H9 (cell line): ENCODE measurements at regions not wholly inside any gene's neighbourhood (a gene's known extent, or its start where the extent isn't known, plus 50 kb on each side); places are given as distances from the start of the nearest gene placed in this dataset.

Source experiments
- DNase-seq: peaks from one replicate; pipeline ENCODE4 v3.0.0-alpha.2; 2017
- H2AFZ ChIP-seq: one replicate; pipeline ENCODE4 v1.6.1; 2013; ENCODE audit warnings: mild to moderate bottlenecking, low read length, control low read depth, moderate library complexity
- H2AK5ac ChIP-seq: 2 replicates; pipeline ENCODE4 v1.6.1; 2013; ENCODE audit warnings: low read length, control low read depth, mixed read lengths; ENCODE audit not compliant: insufficient read length
- H2BK120ac ChIP-seq: one replicate; pipeline ENCODE4 v1.6.1; 2013; ENCODE audit warnings: low read depth, mild to moderate bottlenecking, low read length, control low read depth, inconsistent platforms; ENCODE audit not compliant: poor library complexity, severe bottlenecking
- H2BK12ac ChIP-seq: 2 replicates; pipeline ENCODE4 v1.6.1; 2013; ENCODE audit warnings: low read length, control low read depth, mixed read lengths, low read depth; ENCODE audit not compliant: insufficient read length
- H2BK15ac ChIP-seq: 2 replicates; pipeline ENCODE4 v1.6.1; 2013; ENCODE audit warnings: low read depth, low read length, control low read depth
- H2BK20ac ChIP-seq: one replicate; pipeline ENCODE4 v1.6.1; 2013; ENCODE audit warnings: low read depth, mild to moderate bottlenecking, low read length, control low read depth, inconsistent platforms; ENCODE audit not compliant: poor library complexity, severe bottlenecking
- H2BK5ac ChIP-seq: 2 replicates; pipeline ENCODE4 v1.6.1; 2013; ENCODE audit warnings: low read length, control low read depth, mixed read lengths; ENCODE audit not compliant: insufficient read length
- H3K14ac ChIP-seq: 2 replicates; pipeline ENCODE4 v1.6.1; 2013; ENCODE audit warnings: low read length, control low read depth; ENCODE audit not compliant: insufficient read depth
- H3K18ac ChIP-seq: 2 replicates; pipeline ENCODE4 v1.6.1; 2013; ENCODE audit warnings: low read depth, mild to moderate bottlenecking, mixed read lengths, low read length, control low read depth; ENCODE audit not compliant: insufficient read length
- H3K23ac ChIP-seq: 2 replicates; pipeline ENCODE4 v1.6.1; 2013; ENCODE audit warnings: low read length, control low read depth, mixed read lengths, low read depth; ENCODE audit not compliant: insufficient read length
- H3K23me2 ChIP-seq: 2 replicates; pipeline ENCODE4 v1.6.1; 2013; ENCODE audit warnings: low read depth, mild to moderate bottlenecking, mixed read lengths, low read length, control low read depth; ENCODE audit not compliant: insufficient read length, poor library complexity, severe bottlenecking
- H3K27ac ChIP-seq: 2 replicates; pipeline ENCODE4 v1.5.1; 2013; ENCODE audit warnings: low read length, control low read depth, mixed read lengths, low read depth; ENCODE audit not compliant: insufficient read length
- H3K27me3 ChIP-seq: 2 replicates; pipeline ENCODE4 v1.6.1; 2013; ENCODE audit warnings: low read length, control low read depth, inconsistent platforms; ENCODE audit not compliant: insufficient read depth
- H3K4ac ChIP-seq: 2 replicates; pipeline ENCODE4 v1.6.1; 2013; ENCODE audit warnings: low read depth, mild to moderate bottlenecking, control low read depth, inconsistent platforms, low read length, moderate library complexity
- H3K4me1 ChIP-seq: 2 replicates; pipeline ENCODE4 v1.6.1; 2013; ENCODE audit warnings: low read length, control low read depth, inconsistent platforms; ENCODE audit not compliant: insufficient read depth
- H3K4me2 ChIP-seq: 2 replicates; pipeline ENCODE4 v1.6.1; 2013; ENCODE audit warnings: low read length, control low read depth, mixed read lengths; ENCODE audit not compliant: insufficient read length, insufficient read depth
- H3K56ac ChIP-seq: 2 replicates; pipeline ENCODE4 v1.6.1; 2013; ENCODE audit warnings: low read depth, mild to moderate bottlenecking, mixed read lengths, low read length, control low read depth; ENCODE audit not compliant: insufficient read length
- H3K79me1 ChIP-seq: 2 replicates; pipeline ENCODE4 v1.6.1; 2013; ENCODE audit warnings: low read depth, mild to moderate bottlenecking, moderate library complexity, low read length, control low read depth, inconsistent platforms; ENCODE audit not compliant: insufficient read depth, poor library complexity, severe bottlenecking
- H3K79me2 ChIP-seq: 2 replicates; pipeline ENCODE4 v1.6.1; 2013; ENCODE audit warnings: low read length, control low read depth, inconsistent platforms; ENCODE audit not compliant: insufficient read depth
- H3K9ac ChIP-seq: 2 replicates; pipeline ENCODE4 v1.6.1; 2013; ENCODE audit warnings: low read length, control low read depth, mixed read lengths; ENCODE audit not compliant: insufficient read length; ENCODE audit errors: extremely low read depth
- H3K9me3 ChIP-seq: one replicate; pipeline ENCODE4 v1.6.1; 2013; ENCODE audit warnings: low read depth, low read length, inconsistent platforms; ENCODE audit not compliant: control insufficient read depth
- H3T11ph ChIP-seq: one replicate; pipeline ENCODE4 v1.6.1; 2013; ENCODE audit warnings: mild to moderate bottlenecking, low read length, control low read depth, inconsistent platforms
- H4K20me1 ChIP-seq: one replicate; pipeline ENCODE4 v1.6.1; 2013; ENCODE audit not compliant: control insufficient read depth, insufficient read length, insufficient read depth
- H4K5ac ChIP-seq: 2 replicates; pipeline ENCODE4 v1.6.1; 2013; ENCODE audit warnings: low read depth, mild to moderate bottlenecking, mixed read lengths, low read length, control low read depth; ENCODE audit not compliant: insufficient read length
- H4K8ac ChIP-seq: replicated peaks from 2 replicates; pipeline ENCODE4 v1.6.1; 2013; ENCODE audit warnings: low read length, control low read depth, mixed read lengths, low read depth; ENCODE audit not compliant: insufficient read length
- H4K91ac ChIP-seq: 2 replicates; pipeline ENCODE4 v1.6.1; 2013; ENCODE audit warnings: low read depth, mild to moderate bottlenecking, moderate library complexity, mixed read lengths, low read length, control low read depth; ENCODE audit not compliant: insufficient read length
- H3K27ac Mint-ChIP-seq, 3 experiments: 2 replicates in 2 of 3; 3 replicates in 1 of 3; pipeline ENCODE4 v1.8.0; 2020 to 2021; ENCODE audit warnings: mixed read lengths in 3 of 3, mild to moderate bottlenecking in 1 of 3, moderate library complexity in 1 of 3
- H3K27me3 Mint-ChIP-seq: 2 replicates; pipeline ENCODE4 v1.8.0; 2021; ENCODE audit warnings: low read depth, mild to moderate bottlenecking, moderate library complexity, mixed read lengths
- H3K36me3 Mint-ChIP-seq, 3 experiments: 2 replicates in 2 of 3; 3 replicates in 1 of 3; pipeline ENCODE4 v1.8.0; 2020 to 2021; ENCODE audit warnings: low read depth in 3 of 3, mixed read lengths in 3 of 3; ENCODE audit not compliant: insufficient read depth in 1 of 3
- H3K4me1 Mint-ChIP-seq, 2 experiments: 2 replicates each; pipeline ENCODE4 v1.8.0; 2020; ENCODE audit warnings: mixed read lengths in 2 of 2
- H3K4me3 Mint-ChIP-seq, 2 experiments: 2 replicates in 1 of 2; 3 replicates in 1 of 2; pipeline ENCODE4 v1.8.0; 2020 to 2021; ENCODE audit warnings: mild to moderate bottlenecking in 2 of 2, mixed read lengths in 2 of 2, moderate library complexity in 1 of 2
- H3K9me3 Mint-ChIP-seq, 2 experiments: 2 replicates in 1 of 2; 3 replicates in 1 of 2; pipeline ENCODE4 v1.8.0; 2020; ENCODE audit warnings: mild to moderate bottlenecking in 2 of 2, mixed read lengths in 2 of 2, moderate library complexity in 1 of 2
- CTCF ChIP-seq: fragments of 200-600 bp; sonication (generic); conservative IDR thresholded peaks from 3 replicates; pipeline ENCODE4 v1.8.0; 2021; ENCODE audit warnings: antibody characterized with exemption, mild to moderate bottlenecking
- WGBS: extraction: QIAGEN DNeasy Blood & Tissue Kit; methylation state at CpG from one replicate; pipeline ENCODE4 v1.1.7; 2013; ENCODE audit warnings: missing lambda C conversion rate, low lambda C conversion rate, mixed read lengths; ENCODE audit not compliant: insufficient read length; ENCODE audit errors: extremely low coverage; 5-methylcytosine and 5-hydroxymethylcytosine counted together

- H3K27me3 ChIP-seq, result no peaks in the 10 kb centered on the region
- no peak overlapping the region for H2BK5ac ChIP-seq
- no peaks in the 10 kb centered on the region for H3K23me2 ChIP-seq
- no peak overlapping the region for H2BK15ac ChIP-seq
- H3K9ac ChIP-seq, result no peak overlapping the region
- no peak overlapping the region for H2BK20ac ChIP-seq
- no peaks in the 10 kb centered on the region for H3K79me2 ChIP-seq
- no peaks in the 10 kb centered on the region for H3K4me1 ChIP-seq
- no peak overlapping the region for H4K8ac ChIP-seq
- no peak overlapping the region for H4K5ac ChIP-seq
- Mint-ChIP-seq H3K27me3 (no peaks in the 10 kb centered on the region), H3K27ac (no peak overlapping the region), H3K36me3 (no peaks in the 10 kb centered on the region; a peak in 1 of 7 replicates), H3K4me3 (no peak overlapping the region), H3K4me1 (peaks cover 6 to 15% of the 10 kb centered on the region in 2 experiments; a peak in 2 of 4 replicates), H3K9me3 (no peaks in the 10 kb centered on the region)
- TF ChIP-seq CTCF, result no peak
- no peak overlapping the region for H3K14ac ChIP-seq
- H2BK12ac ChIP-seq, result no peak overlapping the region
- no peaks in the 10 kb centered on the region for H3K79me1 ChIP-seq
- H3K9me3 ChIP-seq, result no peaks in the 10 kb centered on the region
- H3K4me2 ChIP-seq, result no peak overlapping the region
- H3K56ac ChIP-seq, result no peak overlapping the region
- H2AK5ac ChIP-seq, result no peak overlapping the region
- H3K18ac ChIP-seq, result no peak overlapping the region
- no peak for DNase-seq
- WGBS, result no CpG with 5 or more reads among the region's 4 CpGs
- no peak overlapping the region for H2BK120ac ChIP-seq
- no peaks in the 10 kb centered on the region for H4K20me1 ChIP-seq
- no peak overlapping the region for H3K23ac ChIP-seq
- H2AFZ ChIP-seq, result no peak overlapping the region
- no peak overlapping the region for H3T11ph ChIP-seq
- H4K91ac ChIP-seq, result no peak overlapping the region
- no peak overlapping the region for H3K4ac ChIP-seq
- no peak overlapping the region for H3K27ac ChIP-seq
These were observed 945.5 kb downstream of the SORCS3 start for GRCh38 chr10:105586451-105587098.
